Endothelial cell of umbilical vein (primary cell): ENCODE measurements at regions not wholly inside any gene's neighbourhood (a gene's known extent, or its start where the extent isn't known, plus 50 kb on each side); places are given as distances from the start of the nearest gene placed in this dataset.

Experiments
- BruUV-seq: library from RNA; stranded (reverse); fragments of 400-500 nt; replicated peaks from 2 replicates; lab custom pipeline; 2021; lab: Mats Ljungman, UMichigan
- CTCF ChIA-PET: fragments of 300-600, 350-600 bp; sonication (Branson Sonifier 250); formaldehyde crosslinking; loops from one replicate; lab custom pipeline; 2021; ENCODE audit warnings: antibody characterized with exemption, inconsistent platforms; lab: Charles Lee
- POLR2A ChIA-PET: fragments of 300-600, 350-600 bp; sonication (Branson Sonifier 250); formaldehyde crosslinking; loops from one replicate; lab custom pipeline; 2021; ENCODE audit warnings: antibody characterized with exemption, inconsistent platforms; lab: Charles Lee
- DNase-seq: peaks from one replicate; pipeline ENCODE4 v3.0.0-alpha.2; 2011; ENCODE audit warnings: low read depth, low spot score
- FAIRE-seq: peaks from 2 replicates; lab custom pipeline; 2011; peaks lifted over from hg19 to GRCh38; lab: Jason Lieb, UNC
- H2AFZ ChIP-seq: 2 replicates; pipeline ENCODE4 v1.6.0; 2012; ENCODE audit warnings: low read depth, low read length, control low read depth, inconsistent platforms
- H3K27ac ChIP-seq: 2 replicates; pipeline ENCODE4 v1.5.1; 2011; ENCODE audit warnings: low read depth, mild to moderate bottlenecking, control low read depth, low read length, moderate library complexity; ENCODE audit not compliant: insufficient read depth
- H3K27me3 ChIP-seq, 2 experiments: 2 replicates each; pipeline versions ENCODE4 v1.6.0 to v1.6.1; 2011; ENCODE audit warnings: low read length in 2 of 2, mixed read lengths in 1 of 2; ENCODE audit not compliant: control insufficient read depth in 2 of 2, insufficient read depth in 2 of 2
- H3K36me3 ChIP-seq, 2 experiments: 2 replicates in 1 of 2; 3 replicates in 1 of 2; pipeline ENCODE4 v1.5.1; 2011; ENCODE audit warnings: low read length in 2 of 2, mild to moderate bottlenecking in 1 of 2, moderate library complexity in 1 of 2; ENCODE audit not compliant: control insufficient read depth in 2 of 2, insufficient read depth in 2 of 2; ENCODE audit errors: extremely low read depth in 1 of 2
- H3K4me1 ChIP-seq: 3 replicates; pipeline ENCODE4 v1.5.1; 2011; ENCODE audit warnings: mild to moderate bottlenecking, low read length; ENCODE audit not compliant: control insufficient read depth, insufficient read depth; ENCODE audit errors: extremely low read depth
- H3K4me2 ChIP-seq: 2 replicates; pipeline ENCODE4 v1.6.1; 2011; ENCODE audit warnings: low read length, control low read depth, mixed read lengths; ENCODE audit not compliant: insufficient read depth
- H3K4me3 ChIP-seq, 3 experiments: fragments of 200-600 bp in 1 of 3; sonication (generic), shearing (Covaris generic) in 1 of 3; replicated peaks in 1 of 3; 2 replicates each; pipeline ENCODE4 v1.5.1; 2011 to 2016; ENCODE audit warnings: control low read depth in 3 of 3, low read length in 3 of 3, mild to moderate bottlenecking in 2 of 3, inconsistent platforms in 1 of 3, low read depth in 1 of 3, moderate library complexity in 1 of 3; ENCODE audit not compliant: insufficient read depth in 1 of 3
- H3K79me2 ChIP-seq: 2 replicates; pipeline ENCODE4 v1.6.0; 2012; ENCODE audit warnings: low read length, inconsistent platforms; ENCODE audit not compliant: control insufficient read depth, insufficient read depth
- H3K9ac ChIP-seq: replicated peaks from 2 replicates; pipeline ENCODE3; 2011; ENCODE audit warnings: low read length, control low read depth; ENCODE audit not compliant: insufficient read depth; ENCODE audit errors: extremely low read depth
- H3K9me1 ChIP-seq: replicated peaks from 3 replicates; pipeline ENCODE4 v1.6.0; 2011; ENCODE audit warnings: mild to moderate bottlenecking, low read length; ENCODE audit not compliant: control insufficient read depth, insufficient read depth; ENCODE audit errors: extremely low read depth
- H3K9me3 ChIP-seq: replicated peaks from 2 replicates; pipeline ENCODE4 v1.5.1; 2012; ENCODE audit warnings: low read length, inconsistent platforms; ENCODE audit not compliant: control insufficient read depth, insufficient read depth
- H4K20me1 ChIP-seq: replicated peaks from 2 replicates; pipeline ENCODE3; 2011; ENCODE audit warnings: mild to moderate bottlenecking, low read length; ENCODE audit not compliant: control insufficient read depth, insufficient read depth; ENCODE audit errors: extremely low read depth
- CTCF ChIP-seq, 2 donors: IDR thresholded peaks; 1 replicate in 1 of 2; 2 replicates in 1 of 2; pipeline ENCODE4 v1.5.1; 2011; ENCODE audit warnings: low read length in 2 of 2, mild to moderate bottlenecking in 2 of 2, moderate library complexity in 2 of 2, control low read depth in 1 of 2, inconsistent platforms in 1 of 2, low read depth in 1 of 2; ENCODE audit not compliant: insufficient read depth in 1 of 2; ENCODE audit errors: extremely low read depth in 1 of 2
- EZH2 ChIP-seq: IDR thresholded peaks from 2 replicates; pipeline ENCODE4 v1.6.1; 2012; ENCODE audit warnings: borderline replicate concordance, low read depth, mild to moderate bottlenecking, moderate library complexity, low read length, inconsistent platforms; ENCODE audit not compliant: severe bottlenecking
- FOS ChIP-seq: IDR thresholded peaks from 2 replicates; pipeline ENCODE4 v1.6.1; 2011; ENCODE audit warnings: mild to moderate bottlenecking, low read length, moderate library complexity, borderline replicate concordance; ENCODE audit not compliant: insufficient read depth
- GATA2 ChIP-seq: IDR thresholded peaks from 2 replicates; pipeline ENCODE4 v1.7.0; 2011; ENCODE audit warnings: low read depth, mild to moderate bottlenecking, moderate library complexity, mixed read lengths, low read length; ENCODE audit not compliant: insufficient read length, insufficient read depth
- JUN ChIP-seq: IDR thresholded peaks from 2 replicates; pipeline ENCODE4 v1.6.1; 2011; ENCODE audit warnings: borderline replicate concordance, low read depth; ENCODE audit not compliant: insufficient read length, insufficient read depth
- MAX ChIP-seq: IDR thresholded peaks from 2 replicates; pipeline ENCODE4 v1.6.1; 2011; ENCODE audit not compliant: insufficient read depth, insufficient read length
- MYC ChIP-seq: IDR thresholded peaks from one replicate; pipeline ENCODE4 v1.6.1; 2011; ENCODE audit warnings: mild to moderate bottlenecking, low read depth, low read length
- POLR2A ChIP-seq: IDR thresholded peaks from 2 replicates; pipeline ENCODE4 v1.6.1; 2012; ENCODE audit warnings: low read depth, mild to moderate bottlenecking, control low read depth, low read length
- POLR2AphosphoS5 ChIP-seq: IDR thresholded peaks from 2 replicates; pipeline ENCODE4 v1.6.1; 2012; ENCODE audit warnings: low read depth, mild to moderate bottlenecking, control low read depth, low read length, moderate library complexity; ENCODE audit not compliant: insufficient read depth
- dilution Hi-C: fragments of 300-500 bp; cut with MboI; formaldehyde crosslinking; loops from one replicate; pipeline ENCODE4 v1.15.0; 2019; ENCODE audit warnings: low sequenced_read_pairs; ENCODE audit not compliant: extremely low pct_ligation_motif_present
- intact Hi-C: fragments of 100-400 bp; cut with micrococcal nuclease; formaldehyde crosslinking; loops from one replicate; pipeline ENCODE4 v1.10.0; 2022

GRCh38 chr5:130912088-130912487 lies 253.0 kb downstream of the HINT1 start:
- ChIA-PET CTCF (no interaction called here), POLR2A (no interaction called here)
- no peaks in the 10 kb centered on the region for H3K9me3 ChIP-seq
- no peaks in the 10 kb centered on the region for H3K36me3 ChIP-seq
- no peak overlapping the region for H2AFZ ChIP-seq
- FAIRE-seq (no peak), DNase-seq (no peak)
- intact Hi-C loops, result loop anchor here (5.0 kb wide), 1 partner anchor 805 kb away; no protein-coding TSS in a partner anchor
- no peaks in the 10 kb centered on the region for H4K20me1 ChIP-seq
- BruUV-seq, result no TSS peak
- H3K4me2 ChIP-seq, result no peak overlapping the region
- no peaks in the 10 kb centered on the region for H3K9me1 ChIP-seq
- H3K9ac ChIP-seq, result no peak overlapping the region
- H3K79me2 ChIP-seq, result no peaks in the 10 kb centered on the region
- dilution Hi-C loops, result no loop called here
- no peak overlapping the region for H3K27ac ChIP-seq
- H3K27me3 ChIP-seq, result no peaks in the 10 kb centered on the region
- no peak for TF ChIP-seq POLR2AphosphoS5
- TF ChIP-seq FOS, result no peak
- no peak for TF ChIP-seq EZH2
- TF ChIP-seq MYC, result no peak
- TF ChIP-seq CTCF (IDR thresholded peaks at IDR 0.05; ENCODE audit: extremely low read depth in 1 of 2, insufficient read depth in 1 of 2, low read depth in 1 of 2, low read length in 2 of 2), result no peak
- no peak for TF ChIP-seq JUN
- TF ChIP-seq MAX, result no peak
- TF ChIP-seq GATA2, result no peak
- TF ChIP-seq POLR2A, result no peak
- no peak overlapping the region for H3K4me3 ChIP-seq
- no peaks in the 10 kb centered on the region for H3K4me1 ChIP-seq
